Mesendoderm (in vitro differentiated cells): ENCODE measurements at regions not wholly inside any gene's neighbourhood (a gene's known extent, or its start where the extent isn't known, plus 50 kb on each side); places are given as distances from the start of the nearest gene placed in this dataset.
"Not testable (repeated sequence)": the region's sequence is repeated elsewhere in the genome, so short reads cannot be mapped to it uniquely, and the experiment has no call there.

Experiments used
- DNase-seq: peaks from one replicate; pipeline ENCODE4 v3.0.0; 2013
- H2AK5ac ChIP-seq: 2 replicates; pipeline ENCODE4 v1.6.1; 2013; ENCODE audit warnings: low read length, inconsistent platforms
- H2BK120ac ChIP-seq: 2 replicates; pipeline ENCODE4 v1.6.1; 2013; ENCODE audit warnings: low read depth, mild to moderate bottlenecking, low read length, moderate library complexity, mixed read lengths
- H2BK15ac ChIP-seq: replicated peaks from 2 replicates; pipeline ENCODE4 v1.6.1; 2013; ENCODE audit warnings: low read depth, mild to moderate bottlenecking, moderate library complexity
- H2BK5ac ChIP-seq: 2 replicates; pipeline ENCODE4 v1.6.1; 2013; ENCODE audit warnings: low read length, inconsistent platforms
- H3K18ac ChIP-seq: 2 replicates; pipeline ENCODE4 v1.6.1; 2013; ENCODE audit warnings: mild to moderate bottlenecking, low read length, mixed read lengths
- H3K23ac ChIP-seq: one replicate; pipeline ENCODE4 v1.6.1; 2013; ENCODE audit warnings: low read length
- H3K27ac ChIP-seq: 2 replicates; pipeline ENCODE4 v1.5.1; 2013; ENCODE audit warnings: low read depth, mild to moderate bottlenecking, inconsistent platforms, low read length, moderate library complexity
- H3K27me3 ChIP-seq: 2 replicates; pipeline ENCODE4 v1.6.1; 2013; ENCODE audit warnings: low read length, control low read depth, mild to moderate bottlenecking, inconsistent platforms; ENCODE audit not compliant: insufficient read depth, poor library complexity
- H3K36me3 ChIP-seq: 2 replicates; pipeline ENCODE4 v1.6.1; 2013; ENCODE audit warnings: low read length, inconsistent platforms; ENCODE audit not compliant: control insufficient read depth, insufficient read depth
- H3K4ac ChIP-seq: one replicate; pipeline ENCODE4 v1.6.1; 2013; ENCODE audit warnings: low read depth, mild to moderate bottlenecking, low read length, moderate library complexity
- H3K4me1 ChIP-seq: 2 replicates; pipeline ENCODE4 v1.6.1; 2013; ENCODE audit warnings: low read depth, low read length, inconsistent platforms; ENCODE audit not compliant: control insufficient read depth
- H3K4me2 ChIP-seq: 2 replicates; pipeline ENCODE4 v1.6.1; 2013; ENCODE audit warnings: low read length
- H3K4me3 ChIP-seq: 2 replicates; pipeline ENCODE4 v1.5.1; 2013; ENCODE audit warnings: mild to moderate bottlenecking, low read length
- H3K56ac ChIP-seq: one replicate; pipeline ENCODE4 v1.6.1; 2013; ENCODE audit warnings: low read length
- H3K79me1 ChIP-seq: 2 replicates; pipeline ENCODE4 v1.6.1; 2013; ENCODE audit warnings: low read length, inconsistent platforms
- H3K79me2 ChIP-seq: 2 replicates; pipeline ENCODE4 v1.6.1; 2013; ENCODE audit warnings: mild to moderate bottlenecking, low read length; ENCODE audit not compliant: control insufficient read depth, insufficient read depth
- H3K9ac ChIP-seq: 2 replicates; pipeline ENCODE4 v1.6.1; 2013; ENCODE audit warnings: low read length, inconsistent platforms
- H4K5ac ChIP-seq: one replicate; pipeline ENCODE4 v1.6.1; 2013; ENCODE audit warnings: low read length
- H4K8ac ChIP-seq: one replicate; pipeline ENCODE4 v1.6.1; 2013; ENCODE audit warnings: low read depth, mild to moderate bottlenecking, control low read depth, low read length, moderate library complexity
- WGBS: extraction: QIAGEN DNeasy Blood & Tissue Kit; methylation state at CpG from one replicate; pipeline ENCODE4 v1.1.7; 2013; ENCODE audit warnings: low lambda C conversion rate, missing lambda C conversion rate; ENCODE audit not compliant: insufficient coverage; ENCODE audit errors: extremely low coverage; 5-methylcytosine and 5-hydroxymethylcytosine counted together

DNA sequence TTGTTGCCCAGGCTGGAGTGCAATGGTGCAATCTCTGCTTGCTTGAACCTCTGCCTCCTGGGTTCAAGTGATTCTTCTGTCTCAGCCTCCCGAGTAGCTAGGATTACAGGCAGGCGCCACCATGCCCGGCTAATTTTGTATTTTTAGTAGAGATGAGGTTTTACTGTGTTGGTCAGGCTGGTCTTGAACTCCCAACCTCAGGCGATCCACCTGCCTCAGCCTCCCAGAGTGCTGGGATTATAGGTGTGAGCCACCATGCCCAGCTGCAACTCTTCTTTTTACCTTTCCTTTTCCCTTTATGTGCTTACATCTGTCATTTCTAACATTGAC lies 106.5 kb upstream of the TPTE start:
- not testable (repeated sequence) for H3K4me1 ChIP-seq, H2AK5ac ChIP-seq, H2BK5ac ChIP-seq, H3K9ac ChIP-seq, H4K8ac ChIP-seq, H3K4ac ChIP-seq, H3K79me2 ChIP-seq, H3K36me3 ChIP-seq, H3K79me1 ChIP-seq, H2BK120ac ChIP-seq, H4K5ac ChIP-seq, H2BK15ac ChIP-seq, H3K4me2 ChIP-seq, H3K4me3 ChIP-seq, H3K27me3 ChIP-seq, H3K18ac ChIP-seq, H3K56ac ChIP-seq, DNase-seq, H3K23ac ChIP-seq, H3K27ac ChIP-seq
- WGBS: no CpG with 5 or more reads among the region's 4 CpGs

DNA sequence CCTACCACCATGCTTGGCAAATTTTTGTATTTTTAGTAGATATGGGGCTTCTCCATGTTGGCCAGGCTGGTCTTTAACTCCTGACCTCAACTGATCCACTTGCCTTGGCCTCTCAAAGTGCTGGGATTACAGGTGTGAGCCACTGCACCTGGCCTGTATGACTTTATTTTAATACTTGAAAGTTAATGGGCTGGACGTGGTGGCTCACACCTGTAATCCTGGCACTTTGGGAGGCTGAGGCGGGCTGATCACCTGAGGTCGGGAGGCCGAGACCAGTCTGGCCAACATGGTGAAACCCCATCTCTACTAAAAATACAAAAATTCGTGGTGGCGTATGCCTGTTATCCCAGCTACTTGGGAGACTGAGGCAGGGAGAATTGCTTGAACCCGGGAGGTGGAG lies 105.9 kb upstream of the TPTE start:
- H3K9ac ChIP-seq, H3K27ac ChIP-seq, H3K23ac ChIP-seq, H2BK15ac ChIP-seq, H4K5ac ChIP-seq, H3K4me2 ChIP-seq, H4K8ac ChIP-seq, H3K18ac ChIP-seq, H2BK120ac ChIP-seq, H3K4ac ChIP-seq, H3K4me1 ChIP-seq, H3K79me1 ChIP-seq, H2AK5ac ChIP-seq, H3K27me3 ChIP-seq, H3K79me2 ChIP-seq, H2BK5ac ChIP-seq, H3K36me3 ChIP-seq, H3K56ac ChIP-seq, DNase-seq: not testable (repeated sequence)
- peak overlapping the region; percentile 2 for H3K4me3 ChIP-seq
- WGBS: no CpG with 5 or more reads among the region's 7 CpGs

DNA sequence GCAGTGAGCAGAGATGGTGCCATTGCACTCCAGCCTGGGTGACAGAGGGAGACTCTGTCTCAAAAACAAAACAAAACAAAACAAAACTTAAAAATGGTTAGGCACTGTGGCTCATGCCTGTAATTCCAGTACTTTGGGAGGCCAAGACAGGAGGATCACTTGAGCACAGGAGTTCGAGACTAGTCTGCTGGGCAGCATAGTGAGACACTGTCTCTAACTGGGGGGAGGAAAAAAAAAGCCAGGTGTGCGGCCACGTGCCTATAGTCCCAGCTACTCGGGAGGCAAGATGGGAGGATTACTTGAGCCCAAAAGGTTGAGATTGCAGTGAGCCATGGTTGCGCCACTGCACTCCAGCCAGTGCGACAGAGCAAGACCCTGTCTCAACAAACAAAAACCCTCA lies 105.5 kb upstream of the TPTE start:
- not testable (repeated sequence) for H3K56ac ChIP-seq, DNase-seq
- no CpG with 5 or more reads among the region's 6 CpGs for WGBS

DNA sequence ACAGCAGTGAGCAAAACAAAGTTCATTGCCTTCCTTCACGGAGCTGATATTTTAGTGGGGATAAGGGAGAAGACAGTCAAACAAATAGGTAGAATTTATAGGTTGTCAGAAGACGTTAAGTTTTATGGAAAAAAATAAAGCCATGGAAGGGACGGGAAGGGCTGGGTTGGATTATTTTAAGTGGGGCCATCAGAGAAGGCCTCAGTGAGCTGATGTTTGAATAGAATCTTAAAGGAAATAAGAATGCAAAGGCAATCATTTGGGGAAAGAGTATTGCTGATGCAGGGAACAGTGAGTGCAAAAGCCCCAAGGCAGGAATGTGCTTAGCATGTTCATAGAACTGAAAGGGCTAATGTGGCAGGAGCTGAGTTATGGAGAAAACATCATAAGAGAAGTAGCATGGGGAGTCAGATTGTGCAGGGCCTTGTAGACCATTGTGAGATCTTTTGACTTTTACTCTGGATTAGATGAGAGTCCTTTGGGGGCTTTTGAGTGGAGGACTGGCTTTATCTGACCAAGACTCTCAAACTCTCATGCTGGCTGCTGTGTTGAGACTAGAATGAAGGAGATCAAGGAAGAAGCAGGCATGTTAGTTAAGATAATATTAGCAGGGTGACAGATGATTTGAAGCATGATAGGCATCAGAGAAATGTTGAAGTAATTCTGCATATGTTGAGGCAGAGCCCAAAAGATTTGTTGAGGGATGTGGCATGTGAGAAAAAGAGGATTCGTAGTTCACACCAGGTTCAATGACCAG lies 104.5 kb upstream of the TPTE start:
- H2BK15ac ChIP-seq, H3K18ac ChIP-seq, H3K27ac ChIP-seq, H3K9ac ChIP-seq, H2BK5ac ChIP-seq, H3K4ac ChIP-seq, H3K56ac ChIP-seq, H2BK120ac ChIP-seq, H3K79me1 ChIP-seq, DNase-seq, H3K4me1 ChIP-seq, H4K5ac ChIP-seq, H3K36me3 ChIP-seq, H3K23ac ChIP-seq, H4K8ac ChIP-seq, H3K79me2 ChIP-seq, H3K27me3 ChIP-seq, H3K4me2 ChIP-seq, H2AK5ac ChIP-seq: not testable (repeated sequence)
- 100% methylated on average over 1 of the region's 4 CpGs for WGBS
- peak overlapping the region; percentile 28 for H3K4me3 ChIP-seq

More for the DNA sequence above, 105.5 kb upstream of the TPTE start:
- not testable (repeated sequence) for H2BK15ac ChIP-seq, H3K4me1 ChIP-seq, H3K27ac ChIP-seq, H4K5ac ChIP-seq, H3K9ac ChIP-seq, H3K27me3 ChIP-seq, H3K79me1 ChIP-seq, H4K8ac ChIP-seq, H3K36me3 ChIP-seq, H3K79me2 ChIP-seq, H3K4me2 ChIP-seq, H3K23ac ChIP-seq, H2AK5ac ChIP-seq, H3K18ac ChIP-seq, H2BK120ac ChIP-seq, H2BK5ac ChIP-seq, H3K4ac ChIP-seq
- H3K4me3 ChIP-seq: peak overlapping the region; percentile 16

DNA sequence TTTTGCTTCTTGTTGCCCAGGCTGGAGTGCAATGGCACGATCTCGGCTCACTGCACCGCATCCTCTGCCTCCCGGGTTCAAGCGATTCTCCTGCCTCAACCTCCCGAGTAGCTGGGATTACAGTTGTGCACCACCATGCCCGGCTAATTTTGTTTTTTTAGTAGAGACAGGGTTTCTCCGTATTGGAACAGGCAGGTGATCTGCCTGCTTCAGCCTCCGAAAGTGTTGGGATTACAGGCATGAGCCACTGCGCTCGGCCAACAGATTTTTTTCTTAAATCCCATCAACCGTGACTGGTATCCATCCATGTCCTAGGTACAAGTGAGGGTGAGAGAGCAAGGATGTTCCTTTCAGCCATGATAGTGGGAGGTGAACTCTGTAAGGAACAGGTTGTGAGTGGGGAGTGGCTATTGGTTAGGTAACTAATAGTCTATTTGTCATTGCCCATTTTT lies 103.8 kb upstream of the TPTE start:
- not testable (repeated sequence) for H4K8ac ChIP-seq, DNase-seq, H3K27me3 ChIP-seq, H2BK5ac ChIP-seq, H3K79me1 ChIP-seq, H3K56ac ChIP-seq, H2AK5ac ChIP-seq, H4K5ac ChIP-seq, H3K4ac ChIP-seq, H3K27ac ChIP-seq, H3K9ac ChIP-seq, H3K79me2 ChIP-seq, H3K18ac ChIP-seq, H3K4me2 ChIP-seq, H3K23ac ChIP-seq, H2BK120ac ChIP-seq, H3K4me1 ChIP-seq, H2BK15ac ChIP-seq, H3K36me3 ChIP-seq
- peak overlapping the region; percentile 3 for H3K4me3 ChIP-seq
- no CpG with 5 or more reads among the region's 12 CpGs for WGBS
